Loucy (cell line): ENCODE measurements at regions not wholly inside any gene's neighbourhood (a gene's known extent, or its start where the extent isn't known, plus 50 kb on each side); places are given as distances from the start of the nearest gene placed in this dataset.

Experiments used
- H2AFZ ChIP-seq: fragments of 200-600 bp; sonication (generic); 2 replicates; pipeline ENCODE4 v1.6.0; 2016; ENCODE audit warnings: antibody characterized with exemption, mild to moderate bottlenecking, low read length, moderate library complexity
- H3F3A ChIP-seq: fragments of 200-600 bp; 2 replicates; pipeline ENCODE4 v1.6.0; 2016; ENCODE audit warnings: antibody characterized with exemption, low read depth, mild to moderate bottlenecking
- H3K27me3 ChIP-seq: fragments of 200-600 bp; sonication (generic); 2 replicates; pipeline ENCODE4 v1.6.1; 2014; ENCODE audit warnings: low read length, mild to moderate bottlenecking; ENCODE audit not compliant: insufficient read depth, poor library complexity, severe bottlenecking
- H3K36me3 ChIP-seq: fragments of 200-600 bp; sonication (generic); 2 replicates; pipeline ENCODE4 v1.6.1; 2016; ENCODE audit warnings: low read length; ENCODE audit not compliant: insufficient read depth
- H3K4me1 ChIP-seq: fragments of 200-600 bp; sonication (generic); 2 replicates; pipeline ENCODE4 v1.5.1; 2014; ENCODE audit warnings: low read length, mild to moderate bottlenecking; ENCODE audit not compliant: insufficient read depth, poor library complexity, severe bottlenecking
- H3K4me2 ChIP-seq: fragments of 200-600 bp; sonication (generic); 2 replicates; pipeline ENCODE4 v1.6.0; 2014; ENCODE audit warnings: antibody characterized with exemption, low read length, low read depth, mild to moderate bottlenecking; ENCODE audit not compliant: poor library complexity, severe bottlenecking
- H3K4me3 ChIP-seq: fragments of 200-600 bp; sonication (generic); 2 replicates; pipeline ENCODE4 v1.5.1; 2014; ENCODE audit warnings: low read length, mild to moderate bottlenecking, mixed read lengths; ENCODE audit not compliant: poor library complexity, severe bottlenecking
- H3K79me2 ChIP-seq: fragments of 200-600 bp; sonication (generic); 2 replicates; pipeline ENCODE4 v1.6.1; 2014; ENCODE audit warnings: low read length; ENCODE audit not compliant: insufficient read depth
- H3K9ac ChIP-seq: fragments of 200-600 bp; sonication (generic); 2 replicates; pipeline ENCODE4 v1.6.0; 2014; ENCODE audit warnings: mild to moderate bottlenecking, low read depth, low read length, moderate library complexity; ENCODE audit not compliant: poor library complexity, severe bottlenecking
- H3K9me2 ChIP-seq: fragments of 200-600 bp; sonication (generic); replicated peaks from 2 replicates; pipeline ENCODE4 v1.6.1; 2016; ENCODE audit warnings: low read depth, low read length, mixed read lengths
- H3K9me3 ChIP-seq: fragments of 200-600 bp; sonication (generic); 2 replicates; pipeline ENCODE4 v1.6.1; 2014; ENCODE audit warnings: mild to moderate bottlenecking, antibody characterized with exemption, low read length, low read depth; ENCODE audit not compliant: insufficient read depth
- H4K20me1 ChIP-seq: fragments of 200-600 bp; sonication (generic); 2 replicates; pipeline ENCODE4 v1.6.0; 2014; ENCODE audit warnings: antibody characterized with exemption, low read length, mild to moderate bottlenecking; ENCODE audit not compliant: insufficient read depth, poor library complexity, severe bottlenecking
- CTCF ChIP-seq: fragments of 200-600 bp; sonication (generic); conservative IDR thresholded peaks from 2 replicates; pipeline ENCODE4 v1.5.1; 2014; ENCODE audit warnings: mild to moderate bottlenecking, antibody characterized with exemption, low read length
- EZH2phosphoT487 ChIP-seq: fragments of 200-600 bp; IDR thresholded peaks from 2 replicates; pipeline ENCODE4 v1.6.1; 2018; ENCODE audit warnings: antibody characterized with exemption, mild to moderate bottlenecking, moderate library complexity, borderline replicate concordance

GRCh38 chr5:44640945-44641456 is 167.7 kb upstream of the MRPS30 start:
- TF ChIP-seq EZH2phosphoT487 (no peak), CTCF (no peak)
- Histone ChIP-seq H3F3A (no peaks in the 10 kb centered on the region), H3K4me1 (no peaks in the 10 kb centered on the region), H3K4me2 (no peak overlapping the region), H3K9ac (no peak overlapping the region), H3K9me2 (no peaks in the 10 kb centered on the region), H3K36me3 (no peaks in the 10 kb centered on the region), H3K9me3 (no peaks in the 10 kb centered on the region), H2AFZ (no peak overlapping the region), H4K20me1 (no peaks in the 10 kb centered on the region), H3K79me2 (no peaks in the 10 kb centered on the region), H3K4me3 (no peak overlapping the region), H3K27me3 (no peaks in the 10 kb centered on the region)

GRCh38 chr5:44637916-44638869 is 170.6 kb upstream of the MRPS30 start:
- Histone ChIP-seq H3K9ac (no peak overlapping the region), H3K4me3 (no peak overlapping the region), H3F3A (no peaks in the 10 kb centered on the region), H3K4me2 (no peak overlapping the region), H3K9me2 (no peaks in the 10 kb centered on the region), H3K79me2 (no peaks in the 10 kb centered on the region), H2AFZ (no peak overlapping the region), H3K36me3 (no peaks in the 10 kb centered on the region), H3K9me3 (no peaks in the 10 kb centered on the region), H4K20me1 (no peaks in the 10 kb centered on the region), H3K4me1 (no peaks in the 10 kb centered on the region), H3K27me3 (no peaks in the 10 kb centered on the region)
- no peak for TF ChIP-seq CTCF
- TF ChIP-seq EZH2phosphoT487, result no peak

- no peaks in the 10 kb centered on the region for H3F3A ChIP-seq
- H3K36me3 ChIP-seq, result no peaks in the 10 kb centered on the region
- H2AFZ ChIP-seq, result no peak overlapping the region
- no peaks in the 10 kb centered on the region for H3K9me2 ChIP-seq
- TF ChIP-seq CTCF (no peak), EZH2phosphoT487 (no peak)
- H3K4me1 ChIP-seq, result no peaks in the 10 kb centered on the region
- no peaks in the 10 kb centered on the region for H4K20me1 ChIP-seq
- H3K27me3 ChIP-seq, result no peaks in the 10 kb centered on the region
- H3K9me3 ChIP-seq, result no peaks in the 10 kb centered on the region
- H3K79me2 ChIP-seq, result no peaks in the 10 kb centered on the region
- H3K4me2 ChIP-seq, result no peak overlapping the region
- no peak overlapping the region for H3K4me3 ChIP-seq
- H3K9ac ChIP-seq, result no peak overlapping the region
These were observed 176.4 kb upstream of the MRPS30 start for GRCh38 chr5:44632344-44632743.
